ENCODE measurements at regions not wholly inside any gene's neighbourhood (a gene's known extent, or its start where the extent isn't known, plus 50 kb on each side); places are given as distances from the start of the nearest gene placed in this dataset.

DNA sequence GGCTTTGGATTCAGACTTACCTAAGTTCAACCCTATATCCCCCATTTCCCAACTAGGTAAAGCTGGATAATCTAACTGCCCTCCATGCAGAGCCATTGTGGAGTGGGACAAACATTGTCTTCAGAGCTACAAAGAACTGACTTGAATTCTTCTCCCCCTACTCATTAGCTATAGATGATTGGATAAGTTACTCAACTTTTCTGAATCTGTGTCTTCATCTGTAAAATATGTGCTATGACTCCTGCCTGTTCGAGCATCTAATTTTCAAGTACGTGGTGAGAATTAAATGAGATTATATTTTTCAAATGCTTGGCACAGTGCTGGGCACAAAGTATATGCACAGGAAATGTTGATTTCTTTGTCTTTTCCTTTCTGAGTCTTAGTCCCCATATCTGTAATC, 240.3 kb upstream of the TCF21 start:
- Histone ChIP-seq H3K4me2 (ENCODE audit: low read length) (no peak overlapping the region), H4K20me1 (ENCODE audit: insufficient read depth, low read length) (no peaks in the 10 kb centered on the region), H3K4me1 (ENCODE audit: insufficient read depth, low read length) (peaks cover 26% of the 10 kb centered on the region), H3K9ac (ENCODE audit: low read length) (no peak overlapping the region), H3K9me3 (ENCODE audit: insufficient read depth, low read depth, low read length) (no peaks in the 10 kb centered on the region), H3K36me3 (ENCODE audit: insufficient read depth, low read length) (no peaks in the 10 kb centered on the region), H3K79me2 (ENCODE audit: insufficient read depth, low read length) (no peaks in the 10 kb centered on the region), H3K27ac (ENCODE audit: low read depth, low read length) (no peak overlapping the region), H3K4me3 (ENCODE audit: insufficient read depth, low read depth, low read length) (no peak overlapping the region), H3K27me3 (ENCODE audit: insufficient read depth, low read length) (no peaks in the 10 kb centered on the region), H2AFZ (ENCODE audit: low read depth, low read length) (no peak overlapping the region)
- TF ChIP-seq CTCF (IDR thresholded peaks at IDR 0.05; ENCODE audit: insufficient read depth, low read depth, low read length) (no peak), EZH2 (IDR thresholded peaks at IDR 0.05; ENCODE audit: insufficient read depth, low read length) (no peak)
- DNase-seq (ENCODE audit: low read depth): peak; percentile 44
- no peak for FAIRE-seq
- Mint-ChIP-seq H3K27ac (ENCODE audit: unreplicated experiment) (no peak overlapping the region), H3K27me3 (ENCODE audit: low read depth, unreplicated experiment) (no peaks in the 10 kb centered on the region), H3K4me3 (ENCODE audit: unreplicated experiment) (no peak overlapping the region), H3K9me3 (ENCODE audit: unreplicated experiment) (peaks cover 1% of the 10 kb centered on the region), H3K36me3 (ENCODE audit: low read depth, unreplicated experiment) (no peaks in the 10 kb centered on the region), H3K4me1 (ENCODE audit: low read depth, unreplicated experiment) (peaks cover 25% of the 10 kb centered on the region)

DNA sequence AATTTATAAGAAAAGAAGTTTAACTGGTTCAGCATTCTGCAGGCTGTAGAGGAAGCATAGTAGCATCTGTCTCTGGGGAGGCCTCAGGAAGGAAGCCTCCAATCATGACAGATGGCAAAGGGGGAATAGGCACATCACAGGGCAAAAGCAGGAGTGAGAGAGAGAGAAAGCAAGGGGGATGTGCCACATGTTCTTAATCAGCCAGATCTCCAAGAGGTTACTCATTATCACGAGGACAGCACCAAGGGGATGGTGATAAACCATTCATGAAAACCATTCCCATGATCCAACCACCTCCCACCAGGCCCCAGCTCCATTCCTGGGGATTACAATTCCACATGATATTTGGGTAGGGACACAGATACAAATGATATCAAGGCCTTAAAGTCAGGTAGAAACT, 217.5 kb upstream of the TCF21 start:
- no peak overlapping the region for H3K27ac ChIP-seq (ENCODE audit: low read depth, low read length)
- Mint-ChIP-seq H3K4me1 (ENCODE audit: low read depth, unreplicated experiment) (no peaks in the 10 kb centered on the region), H3K27me3 (ENCODE audit: low read depth, unreplicated experiment) (no peaks in the 10 kb centered on the region), H3K9me3 (ENCODE audit: unreplicated experiment) (peaks cover 2% of the 10 kb centered on the region), H3K36me3 (ENCODE audit: low read depth, unreplicated experiment) (no peaks in the 10 kb centered on the region), H3K4me3 (ENCODE audit: unreplicated experiment) (no peak overlapping the region), H3K27ac (ENCODE audit: unreplicated experiment) (no peak overlapping the region)
- no peaks in the 10 kb centered on the region for H3K36me3 ChIP-seq (ENCODE audit: insufficient read depth, low read length)
- no peak overlapping the region for H3K4me3 ChIP-seq (ENCODE audit: insufficient read depth, low read depth, low read length)
- DNase-seq (ENCODE audit: low read depth) (no peak), FAIRE-seq (no peak)
- no peaks in the 10 kb centered on the region for H3K4me1 ChIP-seq (ENCODE audit: insufficient read depth, low read length)
- H2AFZ ChIP-seq (ENCODE audit: low read depth, low read length): no peak overlapping the region
- TF ChIP-seq CTCF (IDR thresholded peaks at IDR 0.05; ENCODE audit: insufficient read depth, low read depth, low read length) (no peak), EZH2 (IDR thresholded peaks at IDR 0.05; ENCODE audit: insufficient read depth, low read length) (no peak)
- no peak overlapping the region for H3K9ac ChIP-seq (ENCODE audit: low read length)
- H3K4me2 ChIP-seq (ENCODE audit: low read length): no peak overlapping the region
- no peaks in the 10 kb centered on the region for H3K79me2 ChIP-seq (ENCODE audit: insufficient read depth, low read length)
- no peaks in the 10 kb centered on the region for H4K20me1 ChIP-seq (ENCODE audit: insufficient read depth, low read length)
- H3K27me3 ChIP-seq (ENCODE audit: insufficient read depth, low read length): no peaks in the 10 kb centered on the region
- H3K9me3 ChIP-seq (ENCODE audit: insufficient read depth, low read depth, low read length): no peaks in the 10 kb centered on the region

DNA sequence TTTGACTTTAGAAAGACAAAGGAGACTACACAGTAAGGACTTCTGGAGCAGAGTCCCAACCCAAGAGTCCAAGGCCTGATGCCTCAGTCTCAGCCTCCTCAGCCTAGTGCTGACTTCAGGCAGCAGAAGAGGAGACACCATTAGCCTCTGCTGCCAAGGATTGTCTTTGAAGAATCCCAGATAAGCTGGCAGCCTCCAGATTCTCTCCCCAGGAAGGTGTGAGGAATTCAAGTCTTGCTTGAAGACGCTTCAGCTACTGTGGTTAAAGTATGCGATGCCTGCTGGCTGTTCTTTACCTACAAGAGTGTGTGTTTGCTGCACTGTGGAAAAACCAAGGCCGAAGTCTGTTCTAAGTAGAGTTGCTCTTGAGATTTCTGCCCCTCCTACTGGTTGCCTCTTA, 215.9 kb upstream of the TCF21 start:
- H3K4me3 Mint-ChIP-seq (ENCODE audit: unreplicated experiment): no peak overlapping the region
- H3K27me3 Mint-ChIP-seq (ENCODE audit: low read depth, unreplicated experiment): no peaks in the 10 kb centered on the region
- Histone ChIP-seq H3K27me3 (ENCODE audit: insufficient read depth, low read length) (no peaks in the 10 kb centered on the region), H2AFZ (ENCODE audit: low read depth, low read length) (no peak overlapping the region), H3K4me2 (ENCODE audit: low read length) (no peak overlapping the region), H3K4me3 (ENCODE audit: insufficient read depth, low read depth, low read length) (no peak overlapping the region), H3K27ac (ENCODE audit: low read depth, low read length) (no peak overlapping the region), H3K9me3 (ENCODE audit: insufficient read depth, low read depth, low read length) (no peaks in the 10 kb centered on the region), H3K79me2 (ENCODE audit: insufficient read depth, low read length) (no peaks in the 10 kb centered on the region), H4K20me1 (ENCODE audit: insufficient read depth, low read length) (no peaks in the 10 kb centered on the region), H3K9ac (ENCODE audit: low read length) (no peak overlapping the region), H3K36me3 (ENCODE audit: insufficient read depth, low read length) (no peaks in the 10 kb centered on the region), H3K4me1 (ENCODE audit: insufficient read depth, low read length) (no peaks in the 10 kb centered on the region)
- no peaks in the 10 kb centered on the region for H3K4me1 Mint-ChIP-seq (ENCODE audit: low read depth, unreplicated experiment)
- FAIRE-seq (no peak), DNase-seq (ENCODE audit: low read depth) (no peak)
- no peaks in the 10 kb centered on the region for H3K36me3 Mint-ChIP-seq (ENCODE audit: low read depth, unreplicated experiment)
- no peak for TF ChIP-seq CTCF (IDR thresholded peaks at IDR 0.05; ENCODE audit: insufficient read depth, low read depth, low read length)
- no peak for TF ChIP-seq EZH2 (IDR thresholded peaks at IDR 0.05; ENCODE audit: insufficient read depth, low read length)
- H3K27ac Mint-ChIP-seq (ENCODE audit: unreplicated experiment): no peak overlapping the region
- H3K9me3 Mint-ChIP-seq (ENCODE audit: unreplicated experiment): peaks cover 2% of the 10 kb centered on the region
